HCT116 (cell line): ENCODE measurements at regions not wholly inside any gene's neighbourhood (a gene's known extent, or its start where the extent isn't known, plus 50 kb on each side); places are given as distances from the start of the nearest gene placed in this dataset.

ENCODE experiments used
- ATAC-seq: fragments of 200-7000 bp; cut with Tn5 transposase; 2 replicates; pipeline ENCODE4 v1.9.1; 2020; ENCODE audit warnings: mild to moderate bottlenecking, moderate library complexity
- BruUV-seq: library from RNA; stranded (reverse); fragments of 400-500 nt; replicated peaks from 2 replicates; lab custom pipeline; 2021; lab: Mats Ljungman, UMichigan
- CTCF ChIA-PET: fragments of 300-600 bp; sonication (Branson Sonifier 250); formaldehyde crosslinking; loops from one replicate; lab custom pipeline; 2021; ENCODE audit warnings: antibody characterized with exemption; lab: Charles Lee
- POLR2A ChIA-PET: fragments of 300-600, 350-600 bp; sonication (Branson Sonifier 250); formaldehyde crosslinking; loops from one replicate; lab custom pipeline; 2021; ENCODE audit warnings: antibody characterized with exemption; lab: Charles Lee
- RAD21 ChIA-PET, 2 experiments: fragments of 300-600 bp; sonication (Branson Sonifier 250); formaldehyde crosslinking; loops; one replicate each; lab custom pipeline; 2023; ENCODE audit warnings: low total read pairs in 2 of 2; ENCODE audit not compliant: uncharacterized antibody in 2 of 2, unreplicated experiment in 2 of 2, low non-redundant PET in 1 of 2; lab: Charles Lee
- DNase-seq: peaks from one replicate; pipeline ENCODE4 v3.0.0-alpha.2; 2010; ENCODE audit warnings: low read depth, low spot score
- H2AFZ ChIP-seq: fragments of 200-600 bp; shearing (Covaris generic), sonication (generic); 2 replicates; pipeline ENCODE4 v1.6.1; 2017; ENCODE audit warnings: low read depth, mixed run types, mixed read lengths, antibody characterized with exemption, low read length; ENCODE audit not compliant: poor library complexity, severe bottlenecking
- H3K27ac ChIP-seq: 2 replicates; pipeline ENCODE4 v1.5.1; 2012; ENCODE audit warnings: low read depth, low read length
- H3K27me3 ChIP-seq: fragments of 200-600 bp; sonication (generic); 2 replicates; pipeline ENCODE4 v1.6.1; 2016; ENCODE audit warnings: mixed run types, low read length, mixed read lengths; ENCODE audit not compliant: insufficient read depth
- H3K36me3 ChIP-seq, 2 experiments: fragments of 200-500 bp in 1 of 2; fragments of 200-600 bp in 1 of 2; sonication (Bioruptor generic) in 1 of 2; sonication (generic) in 1 of 2; 2 replicates each; pipeline versions ENCODE4 v1.5.1 to v1.6.1; 2014 to 2016; ENCODE audit warnings: low read length in 2 of 2, inconsistent platforms in 1 of 2, mixed read lengths in 1 of 2, mixed run types in 1 of 2; ENCODE audit not compliant: insufficient read depth in 2 of 2, control insufficient read depth in 1 of 2
- H3K4me1 ChIP-seq, 2 experiments: fragments of 200-600 bp in 1 of 2; sonication (generic) in 1 of 2; 2 replicates each; pipeline versions ENCODE4 v1.5.1 to v1.6.1; 2012 to 2017; ENCODE audit warnings: low read length in 2 of 2, inconsistent platforms in 1 of 2, mild to moderate bottlenecking in 1 of 2, mixed read lengths in 1 of 2, mixed run types in 1 of 2, moderate library complexity in 1 of 2; ENCODE audit not compliant: insufficient read depth in 2 of 2, control insufficient read depth in 1 of 2
- H3K4me2 ChIP-seq: fragments of 200-600 bp; sonication (generic); 2 replicates; pipeline ENCODE4 v1.6.1; 2017; ENCODE audit warnings: mixed run types, low read length, mixed read lengths
- H3K4me3 ChIP-seq, 2 experiments: fragments of 200-600 bp in 1 of 2; sonication (generic) in 1 of 2; replicated peaks in 1 of 2; 2 replicates each; pipeline ENCODE4 v1.5.1; 2011 to 2016; ENCODE audit warnings: low read length in 2 of 2, control low read depth in 1 of 2, low read depth in 1 of 2, mild to moderate bottlenecking in 1 of 2, mixed read lengths in 1 of 2, mixed run types in 1 of 2
- H3K79me2 ChIP-seq: fragments of 200-600 bp; sonication (generic); 2 replicates; pipeline ENCODE4 v1.6.1; 2017; ENCODE audit warnings: mild to moderate bottlenecking, mixed run types, low read length, moderate library complexity, mixed read lengths; ENCODE audit not compliant: insufficient read depth
- H3K9ac ChIP-seq: fragments of 200-600 bp; sonication (generic); 2 replicates; pipeline ENCODE4 v1.6.1; 2016; ENCODE audit warnings: low read length, mixed read lengths
- H3K9me2 ChIP-seq: fragments of 200-600 bp; sonication (generic), shearing (Covaris generic); 2 replicates; pipeline ENCODE4 v1.6.1; 2017; ENCODE audit warnings: mixed run types, mild to moderate bottlenecking, moderate library complexity; ENCODE audit not compliant: insufficient read depth
- H3K9me3 ChIP-seq, 2 experiments: fragments of 200-500 bp in 1 of 2; fragments of 200-600 bp in 1 of 2; sonication (Bioruptor generic) in 1 of 2; sonication (generic) in 1 of 2; 2 replicates each; pipeline ENCODE4 v1.6.1; 2014 to 2017; ENCODE audit warnings: low read length in 2 of 2, mixed read lengths in 2 of 2, inconsistent platforms in 1 of 2, low read depth in 1 of 2, mild to moderate bottlenecking in 1 of 2, mixed run types in 1 of 2, moderate library complexity in 1 of 2; ENCODE audit not compliant: control insufficient read depth in 1 of 2, insufficient read depth in 1 of 2
- H4K20me1 ChIP-seq: fragments of 200-600 bp; sonication (generic), shearing (Covaris generic); 2 replicates; pipeline ENCODE4 v1.6.1; 2017; ENCODE audit warnings: mixed run types, mild to moderate bottlenecking, moderate library complexity; ENCODE audit not compliant: insufficient read depth
- CBX3 ChIP-seq: IDR thresholded peaks from 2 replicates; pipeline ENCODE4 v1.6.1; 2012; ENCODE audit warnings: low read depth
- CEBPB ChIP-seq: IDR thresholded peaks from 2 replicates; pipeline ENCODE4 v1.6.1; 2012; ENCODE audit warnings: low read depth
- CTCF ChIP-seq, 3 experiments: fragments of 200-600 bp in 1 of 3; sonication (generic) in 1 of 3; IDR thresholded peaks in 2 of 3; conservative IDR thresholded peaks in 1 of 3; 2 replicates each; pipeline ENCODE4 v1.5.1; 2012 to 2017; ENCODE audit warnings: low read depth in 2 of 3, low read length in 2 of 3, antibody characterized with exemption in 1 of 3, borderline replicate concordance in 1 of 3, control low read depth in 1 of 3, mild to moderate bottlenecking in 1 of 3, mixed read lengths in 1 of 3, mixed run types in 1 of 3, moderate library complexity in 1 of 3; ENCODE audit not compliant: insufficient read depth in 1 of 3
- ELF1 ChIP-seq: IDR thresholded peaks from 2 replicates; pipeline ENCODE4 v1.6.1; 2012; ENCODE audit warnings: low read depth, borderline replicate concordance
- EZH2 ChIP-seq: fragments of 200-600 bp; sonication (generic); IDR thresholded peaks from 2 replicates; pipeline ENCODE4 v1.6.1; 2017; ENCODE audit warnings: antibody characterized with exemption, mixed run types
- EZH2phosphoT487 ChIP-seq: fragments of 200-600 bp; IDR thresholded peaks from 2 replicates; pipeline ENCODE4 v1.6.1; 2018; ENCODE audit warnings: antibody characterized with exemption, borderline replicate concordance
- FOSL1 ChIP-seq: IDR thresholded peaks from 2 replicates; pipeline ENCODE4 v1.6.1; 2012; ENCODE audit warnings: low read depth
- JUND ChIP-seq: IDR thresholded peaks from 2 replicates; pipeline ENCODE4 v1.6.1; 2012
- POLR2A ChIP-seq: IDR thresholded peaks from 2 replicates; pipeline ENCODE4 v1.7.0; 2011; ENCODE audit warnings: borderline replicate concordance; ENCODE audit not compliant: insufficient read depth, insufficient read length; ENCODE audit errors: extremely low read depth
- POLR2AphosphoS5 ChIP-seq: IDR thresholded peaks from 2 replicates; pipeline ENCODE4 v1.6.1; 2011; ENCODE audit warnings: mild to moderate bottlenecking, low read depth, low read length, moderate library complexity
- RAD21 ChIP-seq: IDR thresholded peaks from 2 replicates; pipeline ENCODE4 v1.6.1; 2012; ENCODE audit warnings: low read depth, mild to moderate bottlenecking
- SP1 ChIP-seq: IDR thresholded peaks from 2 replicates; pipeline ENCODE4 v1.6.1; 2012; ENCODE audit warnings: low read depth
- SRF ChIP-seq: IDR thresholded peaks from 2 replicates; pipeline ENCODE4 v1.6.1; 2012; ENCODE audit warnings: low read depth
- TCF7L2 ChIP-seq: IDR thresholded peaks from 2 replicates; pipeline ENCODE4 v1.7.0; 2011; ENCODE audit warnings: borderline replicate concordance, inconsistent platforms; ENCODE audit not compliant: insufficient read depth, insufficient read length; ENCODE audit errors: extremely low read depth
- YY1 ChIP-seq: IDR thresholded peaks from 2 replicates; pipeline ENCODE4 v1.6.1; 2011; ENCODE audit warnings: low read length, low read depth, moderate library complexity, mild to moderate bottlenecking; ENCODE audit not compliant: insufficient replicate concordance; ENCODE audit errors: extremely low read depth
- ZFX ChIP-seq: fragments of 450-650 bp; IDR thresholded peaks from 2 replicates; pipeline ENCODE4 v1.6.1; 2017
- ZNF274 ChIP-seq: fragments of 200-500 bp; sonication (Bioruptor generic); IDR thresholded peaks from 2 replicates; pipeline ENCODE4 v1.6.1; 2014; ENCODE audit warnings: mild to moderate bottlenecking, low read depth, low read length, inconsistent platforms
- intact Hi-C: fragments of 100-400 bp; cut with micrococcal nuclease; formaldehyde crosslinking; loops from 2 replicates; pipeline ENCODE4 v1.10.0; 2022
- TF ChIP-seq, protein P1 (sequence below): IDR thresholded peaks from 2 replicates; pipeline ENCODE4 v1.6.1; 2011; ENCODE audit warnings: mild to moderate bottlenecking, low read length, moderate library complexity; ENCODE audit not compliant: insufficient replicate concordance; ENCODE audit errors: extremely low read depth
- TF ChIP-seq, protein P2 (sequence below): IDR thresholded peaks from 2 replicates; pipeline ENCODE4 v1.6.1; 2012

DNA sequence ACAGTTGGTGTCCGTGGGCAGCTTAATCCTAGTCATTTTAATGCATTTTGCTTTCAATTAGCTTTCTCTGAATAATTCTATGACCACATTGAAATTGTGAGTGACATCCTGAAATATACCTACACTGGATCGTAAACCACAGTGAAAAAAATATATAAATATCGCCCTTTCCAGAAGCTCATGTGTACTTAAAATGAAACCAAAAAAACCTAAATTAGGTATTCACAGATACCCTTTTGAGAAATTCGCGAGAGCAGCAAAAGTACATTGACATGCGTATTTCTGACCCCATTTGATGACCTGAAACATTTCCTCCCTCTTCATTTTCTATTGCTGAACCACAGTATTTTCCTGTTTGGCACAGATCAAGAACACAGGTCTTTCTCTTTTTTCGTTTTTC is 253.8 kb downstream of the LTN1 start (continued):
- TF ChIP-seq EZH2 (no peak), JUND (no peak), CEBPB (no peak)

GRCh38 chr21:28738420-28738704 is 254.3 kb downstream of the LTN1 start:
- POLR2A ChIA-PET = no interaction called here
- no TSS peak for BruUV-seq

More at GRCh38 chr21:28738420-28738704, 254.3 kb downstream of the LTN1 start:
- RAD21 ChIA-PET = no interaction called here
- Histone ChIP-seq H3K9me3 (no peaks in the 10 kb centered on the region), H3K9me2 (no peaks in the 10 kb centered on the region), H2AFZ (no peak overlapping the region), H3K27ac (no peak overlapping the region), H3K36me3 (no peaks in the 10 kb centered on the region), H3K9ac (no peak overlapping the region), H3K4me1 (no peaks in the 10 kb centered on the region)
- CTCF ChIA-PET = no interaction called here
- no peak for ATAC-seq
- no peak for TF ChIP-seq POLR2AphosphoS5
- no peak for TF ChIP-seq CBX3
- TF ChIP-seq, protein P1, sequence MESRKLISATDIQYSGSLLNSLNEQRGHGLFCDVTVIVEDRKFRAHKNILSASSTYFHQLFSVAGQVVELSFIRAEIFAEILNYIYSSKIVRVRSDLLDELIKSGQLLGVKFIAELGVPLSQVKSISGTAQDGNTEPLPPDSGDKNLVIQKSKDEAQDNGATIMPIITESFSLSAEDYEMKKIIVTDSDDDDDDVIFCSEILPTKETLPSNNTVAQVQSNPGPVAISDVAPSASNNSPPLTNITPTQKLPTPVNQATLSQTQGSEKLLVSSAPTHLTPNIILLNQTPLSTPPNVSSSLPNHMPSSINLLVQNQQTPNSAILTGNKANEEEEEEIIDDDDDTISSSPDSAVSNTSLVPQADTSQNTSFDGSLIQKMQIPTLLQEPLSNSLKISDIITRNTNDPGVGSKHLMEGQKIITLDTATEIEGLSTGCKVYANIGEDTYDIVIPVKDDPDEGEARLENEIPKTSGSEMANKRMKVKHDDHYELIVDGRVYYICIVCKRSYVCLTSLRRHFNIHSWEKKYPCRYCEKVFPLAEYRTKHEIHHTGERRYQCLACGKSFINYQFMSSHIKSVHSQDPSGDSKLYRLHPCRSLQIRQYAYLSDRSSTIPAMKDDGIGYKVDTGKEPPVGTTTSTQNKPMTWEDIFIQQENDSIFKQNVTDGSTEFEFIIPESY = no peak
- no peak for TF ChIP-seq ZFX
- no peak for TF ChIP-seq EZH2phosphoT487
- no peak for TF ChIP-seq CEBPB
- no peak for TF ChIP-seq YY1
- TF ChIP-seq TCF7L2 = no peak
- no peak for TF ChIP-seq JUND
- no peak for TF ChIP-seq ZNF274
- no peak for TF ChIP-seq SP1
- no peak for TF ChIP-seq RAD21
- TF ChIP-seq, protein P2, sequence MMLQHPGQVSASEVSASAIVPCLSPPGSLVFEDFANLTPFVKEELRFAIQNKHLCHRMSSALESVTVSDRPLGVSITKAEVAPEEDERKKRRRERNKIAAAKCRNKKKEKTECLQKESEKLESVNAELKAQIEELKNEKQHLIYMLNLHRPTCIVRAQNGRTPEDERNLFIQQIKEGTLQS = no peak
- TF ChIP-seq CTCF (IDR thresholded peaks at IDR 0.05 in 2 of 3, conservative IDR thresholded peaks at IDR 0.05 in 1 of 3; ENCODE audit: borderline replicate concordance in 1 of 3, insufficient read depth in 1 of 3, low read depth in 2 of 3, low read length in 2 of 3) = no peak
- TF ChIP-seq FOSL1 = no peak
- no peak for TF ChIP-seq POLR2A
- TF ChIP-seq ELF1 = no peak
- TF ChIP-seq SRF = no peak
- TF ChIP-seq, all 23 proteins: peak for 0
- no peaks in the 10 kb centered on the region for H3K27me3 ChIP-seq
- no peaks in the 10 kb centered on the region for H4K20me1 ChIP-seq
- DNase-seq = no peak
- no peak overlapping the region for H3K4me2 ChIP-seq
- intact Hi-C loops = no loop called here
- no peak overlapping the region for H3K4me3 ChIP-seq
- no peaks in the 10 kb centered on the region for H3K79me2 ChIP-seq
